Inferior parietal cortex (tissue), 1 donor: ENCODE measurements at regions not wholly inside any gene's neighbourhood (a gene's known extent, or its start where the extent isn't known, plus 50 kb on each side); places are given as distances from the start of the nearest gene placed in this dataset.

Experiments
- DNase-seq: peaks from one replicate; pipeline ENCODE4 v3.0.0-alpha.2; 2016; ENCODE audit errors: extremely low spot score

- DNase-seq: no peak
Measured at GRCh38 chr10:128929131-128929530, 537.9 kb upstream of the MGMT start.

DNA sequence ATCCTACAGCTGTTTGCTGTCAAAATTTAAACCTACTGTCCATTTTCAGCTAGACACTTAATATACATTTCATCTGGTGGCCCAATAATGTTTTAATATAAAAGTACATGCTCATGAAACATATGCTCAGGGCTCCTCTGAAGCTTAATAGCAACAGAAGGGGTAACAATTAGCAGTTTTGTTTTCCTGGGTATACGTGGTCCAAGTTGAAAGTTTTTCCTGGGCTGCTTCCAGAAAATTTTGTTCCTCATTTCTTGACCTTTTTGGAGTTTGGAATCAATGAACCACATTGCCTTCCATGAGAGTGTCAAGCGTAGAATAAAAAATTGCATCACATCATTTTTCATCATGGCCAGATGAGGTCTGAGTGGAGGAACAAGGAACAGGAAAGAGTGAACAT lies 537.3 kb upstream of the MGMT start:
- no peak for DNase-seq

GRCh38 chr10:128930515-128930914 lies 536.5 kb upstream of the MGMT start:
- DNase-seq: no peak

GRCh38 chr10:128932071-128932820 lies 534.8 kb upstream of the MGMT start:
- no peak for DNase-seq

GRCh38 chr10:128934492-128934891 lies 532.5 kb upstream of the MGMT start:
- DNase-seq: no peak

- DNase-seq: no peak
Measured at GRCh38 chr10:128936392-128936791, 530.6 kb upstream of the MGMT start.

DNA sequence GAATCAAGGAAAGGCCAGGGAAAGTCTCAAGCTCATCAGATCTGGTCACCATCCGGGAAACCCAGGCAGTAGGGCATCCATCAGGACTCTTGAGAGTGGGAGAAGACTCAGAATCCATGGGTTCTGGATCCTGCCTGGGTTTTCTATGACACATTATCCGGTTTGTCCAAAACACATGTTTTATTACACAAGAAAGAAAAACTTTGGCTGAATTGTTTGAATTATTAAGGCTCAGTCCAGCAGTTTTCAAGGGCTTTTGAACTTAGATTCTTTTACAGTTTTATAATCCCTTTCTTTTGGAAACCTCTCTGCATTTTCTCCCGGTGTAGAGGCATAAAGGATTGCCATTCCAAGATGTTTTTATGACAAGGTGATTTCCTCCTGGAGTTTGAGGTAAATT lies 528.5 kb upstream of the MGMT start:
- no peak for DNase-seq

DNA sequence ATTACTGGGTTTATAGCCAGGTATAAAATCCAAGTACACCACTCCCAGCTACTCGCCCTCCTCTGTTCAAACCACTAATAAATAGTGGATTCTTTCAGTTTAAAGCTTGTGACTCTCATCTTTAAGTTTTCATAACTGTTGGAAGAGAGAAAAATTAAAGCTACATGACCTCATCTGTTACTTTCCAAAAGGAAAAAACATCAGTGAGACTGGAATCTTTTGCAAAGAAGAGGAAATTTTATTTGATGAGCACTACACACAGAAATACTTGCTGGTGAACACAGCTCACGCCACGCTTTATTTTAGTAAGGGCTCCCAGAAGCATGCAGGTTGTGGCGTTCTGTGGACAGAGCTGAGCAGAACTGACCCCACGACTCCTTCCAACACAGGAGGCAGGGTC lies 527.0 kb upstream of the MGMT start:
- DNase-seq: no peak

DNA sequence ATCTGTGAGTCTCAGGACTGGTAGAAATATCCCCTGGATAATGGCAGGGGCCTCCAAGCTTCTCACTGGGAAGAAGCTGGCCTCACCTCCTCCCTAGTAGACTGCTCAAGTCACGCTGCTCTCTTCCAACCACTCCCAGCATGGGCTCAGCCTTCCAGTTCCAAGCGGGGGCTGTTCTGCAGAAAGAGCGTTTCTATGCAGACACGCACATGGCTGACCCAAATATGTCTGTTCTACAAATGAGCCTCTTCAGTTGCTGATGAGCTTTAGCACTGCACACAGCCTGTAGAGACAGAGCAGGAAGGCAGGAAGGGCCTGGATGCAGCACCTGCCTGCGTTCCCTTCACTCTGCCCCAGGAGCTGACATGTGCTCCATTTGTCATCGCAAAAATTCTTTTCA lies 523.9 kb upstream of the MGMT start:
- peak; percentile 13 for DNase-seq

DNA sequence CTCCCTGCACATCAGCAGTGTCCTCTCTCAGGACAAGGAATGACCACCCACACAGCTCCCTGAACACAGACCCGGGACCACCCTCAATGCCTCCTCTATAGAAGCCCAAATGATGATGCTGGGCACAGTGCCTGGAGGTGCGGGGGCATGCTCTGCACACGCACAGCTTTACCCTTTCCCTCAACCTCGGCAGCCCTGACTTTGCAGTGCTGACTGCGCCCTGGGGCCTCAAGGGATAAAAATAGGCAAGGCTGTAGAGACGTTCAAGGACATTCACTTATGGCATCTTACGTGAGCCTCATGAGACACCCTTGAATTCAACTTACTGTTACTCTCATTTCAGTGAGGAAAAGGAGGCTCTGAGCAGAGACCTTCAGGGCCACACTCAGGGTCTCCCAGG lies 521.6 kb upstream of the MGMT start:
- no peak for DNase-seq

GRCh38 chr10:128950159-128950915 lies 516.7 kb upstream of the MGMT start:
- DNase-seq: no peak

DNA sequence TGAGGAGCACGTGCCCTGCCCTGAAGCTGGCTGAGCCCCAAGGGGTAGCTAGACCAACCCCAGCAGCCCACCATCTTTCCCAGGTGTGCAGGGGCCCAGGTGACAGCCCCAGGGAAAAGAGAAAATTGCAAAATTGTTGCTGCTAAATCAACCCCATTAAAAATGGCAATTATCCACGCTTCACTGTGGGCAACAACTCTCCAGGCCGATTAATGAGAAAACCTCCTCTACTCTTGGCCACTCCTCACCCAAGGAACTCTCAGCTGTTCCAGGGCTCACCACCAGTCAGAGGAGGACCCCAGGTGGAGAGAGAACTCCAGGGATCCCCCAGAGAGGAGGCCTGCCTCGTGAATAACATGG lies 516.1 kb upstream of the MGMT start:
- no peak for DNase-seq

- DNase-seq: no peak
Measured at GRCh38 chr10:128952856-128953255, 514.2 kb upstream of the MGMT start.

DNA sequence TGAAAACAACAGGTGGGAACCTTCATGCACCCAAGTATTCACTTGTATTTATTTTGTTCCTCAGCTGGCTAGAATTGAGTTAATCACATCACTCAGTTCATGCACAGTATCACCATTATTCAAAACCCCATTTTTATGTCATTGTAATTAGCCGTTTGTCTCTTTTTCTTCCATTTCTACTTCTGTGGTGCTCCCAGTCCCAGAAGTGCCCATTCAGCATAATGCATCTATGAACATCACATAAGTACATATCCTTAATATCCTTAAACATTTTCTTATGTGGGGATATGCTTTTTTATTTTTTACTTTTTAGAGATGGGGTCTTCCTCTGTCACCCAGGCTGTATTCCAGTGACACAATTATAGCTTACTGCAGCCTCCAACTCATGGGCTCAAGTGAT lies 510.9 kb upstream of the MGMT start:
- DNase-seq: no peak

- DNase-seq: no peak
Measured at GRCh38 chr10:128957221-128957620, 509.8 kb upstream of the MGMT start.

- DNase-seq: no peak
Measured at GRCh38 chr10:128958834-128959690, 508.0 kb upstream of the MGMT start.

DNA sequence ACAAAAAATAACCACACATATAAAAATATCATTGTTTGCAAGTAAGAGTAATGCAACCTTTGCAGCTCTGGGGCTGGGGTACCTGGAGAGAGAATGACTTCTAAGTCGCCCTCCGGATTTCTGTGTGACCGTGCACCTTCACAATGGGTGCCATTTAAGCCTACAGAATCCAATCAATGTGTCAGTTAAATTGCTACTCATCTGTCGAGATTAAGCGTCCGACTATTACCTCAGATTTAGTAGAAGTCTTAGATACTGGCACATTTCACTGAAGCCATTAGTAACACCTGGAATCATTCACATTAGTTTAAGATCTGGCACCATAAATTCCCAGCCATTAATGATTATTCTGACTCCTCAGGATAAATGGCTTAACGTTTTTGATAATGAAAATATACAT lies 507.3 kb upstream of the MGMT start:
- DNase-seq: no peak

- DNase-seq: no peak
Measured at GRCh38 chr10:128960517-128960916, 506.5 kb upstream of the MGMT start.

GRCh38 chr10:128962182-128962581 lies 504.9 kb upstream of the MGMT start:
- DNase-seq: no peak

DNA sequence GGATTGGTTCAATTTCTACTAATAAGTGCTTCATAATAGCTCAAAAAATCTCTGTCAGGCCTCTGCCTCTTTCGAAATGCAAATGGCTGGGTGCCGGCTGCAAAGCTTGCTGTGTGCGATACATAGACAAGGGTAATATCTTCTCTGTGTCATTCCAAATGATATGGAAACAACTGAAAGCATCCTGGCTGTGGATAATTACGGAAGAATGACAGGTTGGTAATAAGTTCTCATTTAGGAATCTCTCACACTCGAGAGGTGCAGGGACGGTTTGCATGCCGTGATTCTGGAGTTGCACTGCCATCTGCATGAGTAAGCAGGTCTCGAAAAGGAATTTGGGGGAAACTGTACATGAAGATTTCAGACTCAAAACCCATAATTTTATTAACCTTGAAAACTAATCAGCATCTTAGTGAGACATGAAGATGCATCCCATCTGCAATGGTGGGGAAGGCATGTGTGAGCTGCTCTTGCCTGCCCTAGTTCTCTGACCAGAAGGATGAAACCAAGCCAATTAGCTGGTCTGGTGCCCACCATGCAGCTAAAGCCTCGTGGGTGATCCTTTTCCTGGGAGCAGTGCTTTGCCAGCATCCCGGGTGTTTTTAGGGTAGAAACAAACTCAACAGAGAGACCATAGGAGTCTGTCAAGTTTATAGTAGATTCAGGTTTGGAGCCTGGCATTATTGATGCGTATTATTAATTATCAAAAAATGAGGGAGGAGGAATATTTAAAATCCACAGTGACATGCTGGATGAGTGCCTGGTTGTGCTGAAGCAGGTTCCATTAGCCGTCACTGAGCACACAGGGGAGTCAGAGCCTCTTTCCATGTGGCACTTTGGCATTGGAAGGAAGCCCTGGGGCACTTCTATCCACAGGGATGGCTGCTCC lies 503.6 kb upstream of the MGMT start:
- no peak for DNase-seq

GRCh38 chr10:128964100-128964403 lies 503.0 kb upstream of the MGMT start:
- no peak for DNase-seq
